Stimulated activated CD4-positive, alpha-beta T cell treated with anti-CD3 and anti-CD28 coated beads, Interleukin-15, amount 100 ng/mL, for 24 hours (primary cell): ENCODE measurements at regions not wholly inside any gene's neighbourhood (a gene's known extent, or its start where the extent isn't known, plus 50 kb on each side); places are given as distances from the start of the nearest gene placed in this dataset.

Source experiments
- DNase-seq: peaks from one replicate; pipeline ENCODE4 v3.0.0-alpha.2; 2020

DNA sequence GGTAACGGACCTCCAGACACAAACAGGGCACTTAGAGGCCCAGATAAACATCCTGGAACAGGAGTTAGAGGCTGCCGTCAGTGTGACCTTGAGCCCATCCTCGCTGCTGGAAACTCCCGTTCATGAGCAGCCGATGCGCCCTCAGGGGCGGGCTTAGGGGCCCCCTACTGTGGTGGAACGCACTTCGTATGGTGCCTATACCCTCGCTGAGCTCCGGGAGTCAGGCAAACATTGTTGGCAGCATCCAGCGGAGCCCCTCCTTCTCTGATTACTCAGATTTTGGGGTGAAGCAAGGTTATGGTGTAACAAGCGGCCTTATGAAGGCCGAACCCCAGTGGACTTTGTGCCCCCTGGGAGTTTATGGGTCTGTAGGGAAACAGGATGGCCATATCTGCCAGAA, 205.3 kb upstream of the SYT4 start:
- no peak for DNase-seq

DNA sequence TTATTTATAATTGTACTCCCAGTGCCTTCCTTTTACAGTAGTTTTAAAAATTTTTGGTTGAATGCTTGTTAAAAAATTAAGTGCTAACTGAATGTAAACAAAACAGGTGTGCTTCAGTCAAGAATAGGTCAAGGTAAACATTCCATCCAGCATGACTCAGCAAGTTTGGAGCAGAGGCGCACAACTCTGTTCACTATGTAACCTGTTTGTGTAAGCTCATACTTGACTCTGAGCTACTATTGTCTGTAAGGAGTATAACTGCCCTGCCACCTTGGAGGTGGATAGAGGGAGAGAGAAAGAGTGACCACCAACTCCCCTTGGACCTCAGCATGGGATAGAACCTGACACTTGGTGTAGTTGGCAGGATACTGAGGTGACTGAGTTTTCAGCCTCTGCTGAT, 207.4 kb upstream of the SYT4 start:
- DNase-seq = no peak

DNA sequence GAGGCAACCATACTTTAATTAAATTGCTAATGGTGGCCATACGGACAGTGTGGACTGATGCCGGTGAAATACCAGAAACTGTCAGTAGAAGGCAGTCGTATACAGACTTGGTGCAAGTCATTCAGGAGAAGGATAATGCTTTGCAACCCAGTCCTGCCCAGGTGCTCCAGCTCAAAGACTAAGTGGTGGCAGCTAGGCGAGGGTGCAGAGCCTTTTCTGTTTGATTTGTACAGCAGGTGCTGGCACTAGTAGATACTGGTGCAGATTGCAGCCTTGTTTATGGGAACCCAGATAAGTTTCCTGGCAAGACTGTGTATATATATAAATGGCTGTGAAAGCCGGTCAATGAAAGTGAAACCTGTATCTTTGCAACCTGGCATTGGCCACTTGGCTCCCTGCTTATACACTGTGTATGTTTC, 208.3 kb upstream of the SYT4 start:
- no peak for DNase-seq

DNA sequence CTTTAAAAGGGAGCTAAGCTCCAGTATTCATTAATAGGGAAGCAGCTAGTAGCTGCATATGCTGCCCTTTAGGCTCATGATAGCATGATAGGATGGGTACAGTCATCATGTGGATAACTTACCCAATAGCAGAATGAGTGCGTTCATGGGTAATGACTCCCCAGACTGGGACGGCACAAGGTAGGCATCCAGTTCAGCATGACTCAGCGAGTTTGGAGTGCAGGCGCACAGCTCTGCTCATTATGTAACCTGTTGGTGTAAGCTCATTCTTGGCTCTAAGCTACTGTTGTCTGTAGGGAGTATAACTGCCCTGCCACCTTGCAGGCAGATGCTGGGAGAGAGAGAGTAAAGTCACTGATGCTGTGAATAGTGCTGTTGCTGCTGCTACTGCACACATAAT, 209.2 kb upstream of the SYT4 start:
- DNase-seq = peak; percentile 2

DNA sequence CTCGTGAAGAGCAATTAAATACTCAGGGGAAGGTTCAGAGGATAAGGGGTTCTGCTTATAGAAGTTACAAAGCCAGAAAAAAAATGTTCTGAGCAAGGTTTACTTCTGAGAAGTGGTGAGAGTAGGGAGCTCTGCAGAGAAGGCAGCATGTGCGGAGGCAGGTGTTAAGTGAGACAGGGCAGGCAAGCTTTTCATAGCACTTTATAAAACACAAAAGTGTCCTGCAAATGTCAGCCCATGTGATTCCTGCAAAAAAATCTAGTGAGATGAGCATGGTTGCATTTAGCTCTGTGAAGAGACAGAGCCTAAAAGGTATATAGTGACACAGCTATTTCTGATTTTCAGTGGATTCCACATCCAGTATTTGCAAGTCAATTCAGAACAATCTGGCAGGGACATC, 223.8 kb upstream of the SYT4 start:
- DNase-seq = no peak

DNA sequence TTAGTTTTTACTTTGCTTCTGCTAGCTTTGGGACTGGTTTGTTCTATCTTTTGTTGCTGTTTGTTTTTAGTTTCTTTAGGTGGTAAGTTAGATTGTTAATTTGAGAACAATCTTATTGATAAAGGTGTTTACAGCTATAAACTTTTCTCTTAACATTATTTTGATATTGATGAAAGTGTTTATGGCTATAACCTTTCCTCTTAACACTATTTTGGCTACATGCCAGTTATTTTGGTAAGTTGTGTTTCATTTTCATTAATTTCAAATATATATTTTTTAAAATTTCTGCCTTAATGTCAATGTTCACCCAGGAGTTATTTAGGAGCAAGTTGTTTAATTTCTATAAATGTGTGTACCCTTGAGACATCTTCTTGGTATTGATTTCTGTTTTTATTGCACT, 229.6 kb upstream of the SYT4 start:
- no peak for DNase-seq

DNA sequence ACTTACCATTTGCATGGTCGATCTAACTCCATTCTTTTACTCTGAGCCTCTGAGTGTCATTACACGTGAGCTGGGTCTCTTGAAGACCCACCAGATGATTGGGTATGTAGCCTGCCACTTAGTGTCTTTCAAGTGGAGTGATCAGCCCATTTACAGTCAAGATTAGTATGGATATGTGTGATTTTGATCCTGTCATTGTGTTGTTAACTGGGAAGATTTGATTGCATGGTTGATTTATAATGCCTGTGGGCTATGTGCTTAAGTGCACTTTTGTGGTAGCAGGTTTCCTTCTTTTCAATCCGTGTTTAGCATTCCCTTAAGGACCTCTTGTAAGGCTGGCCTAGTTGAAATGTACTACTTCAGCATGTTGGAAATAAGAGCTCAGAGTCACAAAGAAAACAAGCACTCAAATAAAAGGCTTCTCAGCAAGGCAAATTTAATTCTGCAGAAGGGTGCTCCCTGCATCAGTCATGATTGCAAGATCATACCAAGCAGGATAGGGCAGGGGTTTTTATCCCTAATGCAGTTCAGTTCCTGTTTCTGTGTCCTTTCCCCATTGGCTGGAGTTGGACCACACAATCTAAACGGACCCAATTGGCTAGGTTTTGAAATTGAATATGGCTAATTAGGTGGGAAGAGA, 230.7 kb upstream of the SYT4 start:
- no peak for DNase-seq

DNA sequence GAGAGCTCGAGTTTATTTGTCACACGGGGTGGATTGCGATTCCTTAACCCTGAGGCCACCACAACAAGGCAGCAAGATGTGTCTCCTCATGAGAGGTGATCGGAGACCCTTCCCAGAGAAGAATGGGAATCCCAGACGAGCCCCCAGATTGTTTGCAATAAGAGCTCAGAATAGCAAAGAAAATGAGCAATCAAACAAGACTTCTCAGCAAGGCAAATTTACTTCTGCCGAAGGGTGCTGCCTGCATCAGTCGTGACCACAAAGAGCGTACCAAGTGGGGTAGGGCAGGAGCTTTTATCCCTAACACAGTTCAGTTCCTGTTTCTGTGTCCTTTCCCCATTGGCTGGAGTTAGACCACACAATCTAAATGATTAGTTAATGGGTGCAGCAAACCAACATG, 237.5 kb upstream of the SYT4 start:
- no peak for DNase-seq

DNA sequence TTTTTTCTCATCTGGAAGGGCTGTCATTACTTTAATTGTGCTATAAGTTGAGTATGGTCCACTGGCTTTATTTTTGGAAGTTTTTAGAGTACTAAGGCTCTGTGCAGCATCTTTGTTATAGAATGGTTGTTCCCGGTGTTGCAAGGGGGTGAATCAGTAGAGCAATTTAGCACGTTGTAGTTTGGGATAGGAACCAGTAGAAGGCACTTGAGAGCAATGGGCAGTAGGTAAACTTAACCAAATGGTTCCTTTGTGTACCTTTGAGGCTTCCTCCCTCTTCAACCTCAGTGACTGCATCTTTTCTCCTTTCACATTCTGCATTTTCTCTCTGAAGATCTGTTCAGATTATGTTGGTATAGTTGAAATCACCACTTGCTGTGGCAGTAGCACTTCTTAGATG, 238.2 kb upstream of the SYT4 start:
- no peak for DNase-seq

DNA sequence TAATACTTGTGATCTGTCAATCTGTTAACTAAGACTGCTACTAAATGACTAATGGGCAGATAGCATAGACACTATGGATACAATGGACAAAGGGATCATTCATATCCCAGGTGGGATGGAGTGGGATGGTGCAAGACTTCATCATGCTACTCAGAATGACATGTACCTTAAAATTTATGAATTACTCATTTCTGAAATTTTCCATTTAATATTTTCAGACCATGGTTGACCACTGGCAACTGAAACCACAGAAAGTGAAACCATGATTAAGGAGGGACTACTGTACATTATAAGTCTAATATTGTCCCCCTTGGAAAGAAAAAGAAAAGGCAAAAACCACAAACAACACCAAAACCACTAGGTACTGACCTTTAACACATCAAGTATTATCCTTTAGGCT, 247.0 kb upstream of the SYT4 start:
- DNase-seq = no peak

DNA sequence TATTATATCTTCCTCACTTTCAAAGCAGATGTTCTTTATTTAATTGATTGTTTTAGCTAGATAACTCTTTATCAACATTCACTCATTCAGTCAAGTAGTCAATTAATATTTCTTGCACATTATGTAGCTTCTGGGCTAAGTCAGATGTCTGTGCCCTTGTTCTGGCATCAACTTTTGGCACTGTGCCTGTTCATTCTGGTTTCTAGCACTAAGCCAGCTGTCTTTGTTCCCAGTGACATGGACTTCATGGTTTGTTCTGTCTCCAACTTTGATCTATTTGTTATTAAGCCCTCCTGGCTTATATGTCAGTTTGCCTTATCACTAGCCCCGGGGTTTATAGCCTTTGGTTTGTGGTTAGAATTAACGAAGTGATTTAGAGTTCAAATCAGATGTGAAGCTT, 247.9 kb upstream of the SYT4 start:
- DNase-seq = no peak

DNA sequence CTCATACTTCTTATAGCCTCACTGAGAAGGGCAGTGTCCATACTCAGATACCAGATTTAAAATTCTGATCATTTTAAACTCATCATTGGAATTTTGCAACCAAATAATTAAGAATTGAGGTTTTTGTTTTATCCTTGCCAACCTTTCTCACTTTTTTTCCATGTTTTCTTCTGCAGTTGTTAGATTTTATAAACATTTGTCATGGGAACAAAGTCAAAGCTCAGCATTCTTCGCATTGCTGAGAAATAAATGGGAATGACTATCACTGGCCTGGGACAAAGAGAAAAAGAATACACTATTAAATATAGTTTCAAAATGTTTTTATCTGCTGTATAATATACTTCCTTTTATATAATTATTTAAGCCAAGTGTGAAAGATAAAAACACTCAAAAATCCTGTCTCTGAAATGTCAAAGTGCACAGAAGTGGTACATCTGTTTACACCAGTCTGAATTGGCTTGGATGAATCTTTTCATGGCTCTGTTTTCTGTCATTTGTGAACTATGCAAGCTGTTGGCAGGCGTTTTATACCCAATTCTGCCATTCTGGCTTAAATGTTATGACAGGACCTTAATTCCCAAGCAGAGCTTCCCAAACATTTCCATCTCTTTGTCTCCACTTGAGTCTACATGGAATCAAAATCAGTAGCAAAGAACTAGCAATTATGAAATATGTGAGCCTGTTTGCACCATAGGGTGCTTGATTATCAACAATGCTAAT, 249.3 kb upstream of the SYT4 start:
- DNase-seq = no peak

DNA sequence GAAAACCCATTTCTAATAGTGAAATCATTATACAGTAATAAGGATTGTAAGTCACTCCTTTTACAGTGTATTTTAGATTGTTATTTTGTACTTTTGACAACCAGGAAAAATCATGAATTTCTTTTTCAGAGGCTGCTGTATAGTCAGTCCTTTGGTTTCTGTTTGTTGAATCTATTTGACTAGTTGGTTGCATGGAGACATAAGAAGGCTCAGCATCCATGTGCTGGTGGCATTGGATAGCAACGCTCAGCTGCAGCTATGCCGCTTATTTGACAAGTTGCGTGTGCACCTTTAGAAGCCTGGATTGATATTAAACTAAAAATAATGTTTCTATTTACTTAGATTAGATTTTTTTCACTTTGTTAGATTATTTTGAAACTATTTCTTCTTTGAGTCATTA, 254.1 kb upstream of the SYT4 start:
- DNase-seq = no peak

DNA sequence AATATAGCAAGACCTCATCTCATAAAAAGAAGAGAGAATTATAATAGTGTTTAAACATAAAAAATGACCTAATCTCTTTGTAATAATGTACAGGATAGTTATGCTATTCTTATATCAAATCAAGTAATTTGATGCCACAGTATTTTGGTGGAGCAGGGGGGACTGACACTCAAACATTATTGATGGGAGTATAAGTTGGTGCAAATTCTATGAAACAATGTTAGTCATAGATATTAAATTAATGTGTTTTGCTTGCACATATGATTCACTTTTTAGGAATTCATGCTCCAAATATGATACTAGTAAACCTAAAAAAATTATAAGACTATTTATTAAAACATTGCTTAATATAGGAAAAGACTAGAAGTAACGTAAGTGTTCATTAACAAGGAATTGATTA, 256.1 kb upstream of the SYT4 start:
- DNase-seq = no peak

DNA sequence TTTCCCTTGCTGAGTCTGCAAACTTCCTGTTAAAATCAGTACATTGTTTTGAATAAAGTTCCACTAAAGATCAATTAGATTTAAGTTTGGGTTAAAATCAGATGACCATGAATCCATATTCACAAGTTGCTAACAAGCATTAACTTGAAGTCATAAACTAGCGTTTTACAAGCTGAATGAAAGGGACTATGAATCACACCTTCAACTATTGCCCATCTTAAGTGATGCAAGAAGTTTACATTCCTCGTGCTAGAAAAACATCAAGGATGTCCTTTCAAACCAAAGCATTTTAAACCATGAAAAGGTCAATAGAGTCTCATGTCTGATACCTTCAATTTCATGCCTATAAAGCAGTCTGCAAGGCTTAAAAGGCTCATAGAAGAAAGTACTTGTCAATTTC, 257.2 kb upstream of the SYT4 start:
- no peak for DNase-seq

DNA sequence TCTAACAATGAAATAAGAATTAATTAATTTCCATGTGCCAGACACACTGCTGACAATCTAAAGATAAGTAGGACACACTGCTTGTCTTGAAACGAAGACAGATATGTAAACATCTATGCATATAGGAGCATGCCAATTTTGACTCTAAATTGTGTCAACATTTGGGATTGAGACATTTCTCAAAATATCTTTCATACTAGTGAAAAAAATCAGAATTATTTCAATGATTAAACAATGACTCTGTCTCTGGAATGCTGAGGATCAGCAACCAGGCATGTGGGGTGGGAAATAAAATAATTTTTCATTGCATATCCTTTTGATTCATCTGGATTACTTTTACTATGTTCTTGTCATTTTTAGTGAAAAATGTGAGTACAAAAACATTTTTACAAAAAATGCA, 262.6 kb upstream of the SYT4 start:
- DNase-seq = no peak

DNA sequence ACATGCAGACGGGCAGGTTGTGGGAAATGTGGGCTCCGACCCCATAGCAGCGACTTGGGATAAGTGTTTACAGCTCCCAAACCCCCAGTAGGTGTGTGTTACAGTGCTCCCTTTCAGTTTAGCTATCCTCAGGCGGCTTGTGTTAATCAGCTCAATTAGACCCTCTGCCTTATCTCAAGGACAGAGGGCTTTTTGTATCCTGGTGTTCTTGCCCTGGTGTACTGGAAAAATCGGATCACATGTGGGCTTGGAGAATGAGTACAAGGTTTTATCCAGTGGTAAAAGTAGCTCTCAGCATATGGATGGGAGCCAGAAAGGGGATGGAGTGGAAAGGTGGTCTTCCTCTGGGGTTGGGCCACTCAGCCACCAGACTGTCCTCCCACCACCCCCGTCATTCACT, 264.7 kb upstream of the SYT4 start:
- DNase-seq = no peak

DNA sequence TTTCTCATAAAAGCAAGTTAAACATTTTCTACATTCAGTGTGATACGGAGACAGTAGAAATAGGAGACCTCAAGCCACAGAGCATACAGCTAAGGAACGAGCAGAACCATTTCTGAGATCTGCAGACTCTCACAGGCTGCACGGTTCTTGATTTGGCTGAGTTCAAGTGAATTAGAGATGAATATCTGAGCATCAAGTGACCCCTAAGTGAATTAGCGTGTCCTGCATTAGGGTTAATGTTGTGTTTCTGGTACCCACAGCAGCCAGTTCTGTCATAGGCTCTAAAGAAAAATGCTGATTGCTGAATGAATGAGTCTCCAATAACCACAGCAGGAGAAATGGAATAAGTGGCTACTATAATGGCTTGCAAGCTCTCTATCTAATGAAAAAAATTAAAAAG, 265.9 kb upstream of the SYT4 start:
- DNase-seq = no peak

DNA sequence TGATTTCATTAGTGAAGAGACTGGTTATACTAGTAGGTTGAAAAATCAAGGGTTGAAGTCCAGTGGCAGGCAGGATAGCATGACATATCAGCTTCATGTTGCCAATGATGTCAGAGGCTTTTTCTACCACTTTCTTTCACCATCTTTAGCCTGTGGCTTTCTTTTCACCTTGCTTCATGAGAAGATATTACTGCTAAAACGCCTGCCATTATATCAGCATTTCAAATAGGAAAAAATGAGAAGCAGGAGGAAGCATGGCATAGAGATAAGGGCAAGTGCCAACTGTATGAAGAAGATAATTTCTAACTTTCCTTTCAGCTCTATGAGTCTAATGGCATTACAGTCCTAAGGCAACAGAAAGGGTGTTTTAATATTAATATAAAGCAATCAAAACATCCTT, 270.2 kb upstream of the SYT4 start:
- DNase-seq = no peak

DNA sequence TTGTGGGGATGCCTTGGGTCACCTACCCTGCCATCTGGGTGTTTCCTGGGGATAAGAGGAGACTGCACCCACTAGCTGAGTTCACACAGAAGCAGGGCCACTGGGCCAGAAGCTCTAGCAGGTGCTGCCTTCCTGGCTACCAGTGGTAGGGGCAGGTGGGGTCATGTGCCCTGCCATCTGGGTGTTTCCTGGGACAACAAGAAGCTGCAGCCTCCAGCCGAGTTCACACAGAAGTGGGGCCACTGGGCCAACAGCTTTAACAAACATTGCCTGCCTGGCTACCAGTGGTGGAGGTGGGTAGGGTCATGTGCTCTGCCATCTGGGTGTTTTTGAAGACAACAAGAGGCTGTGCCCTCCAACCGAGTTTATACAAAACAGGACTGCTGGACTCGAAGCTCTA, 282.2 kb upstream of the SYT4 start:
- DNase-seq = no peak

DNA sequence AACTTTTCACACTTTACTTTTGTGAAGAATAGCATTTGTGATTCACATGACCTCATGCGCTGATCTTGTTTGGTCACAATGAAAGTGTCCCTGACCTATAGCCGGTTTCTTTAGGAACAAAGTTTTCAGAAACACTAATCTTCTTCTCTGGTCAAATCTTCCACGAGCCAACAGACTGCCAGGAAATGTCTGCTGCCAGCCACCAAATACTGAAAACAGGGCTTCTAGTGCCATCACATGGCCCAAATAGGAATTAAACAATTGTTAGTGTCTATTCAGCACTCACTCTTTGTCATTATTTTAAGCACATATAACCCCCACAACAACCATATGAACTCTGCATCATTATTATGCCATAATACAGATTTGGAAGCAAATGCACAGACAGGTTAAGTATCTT, 286.5 kb upstream of the SYT4 start:
- no peak for DNase-seq

DNA sequence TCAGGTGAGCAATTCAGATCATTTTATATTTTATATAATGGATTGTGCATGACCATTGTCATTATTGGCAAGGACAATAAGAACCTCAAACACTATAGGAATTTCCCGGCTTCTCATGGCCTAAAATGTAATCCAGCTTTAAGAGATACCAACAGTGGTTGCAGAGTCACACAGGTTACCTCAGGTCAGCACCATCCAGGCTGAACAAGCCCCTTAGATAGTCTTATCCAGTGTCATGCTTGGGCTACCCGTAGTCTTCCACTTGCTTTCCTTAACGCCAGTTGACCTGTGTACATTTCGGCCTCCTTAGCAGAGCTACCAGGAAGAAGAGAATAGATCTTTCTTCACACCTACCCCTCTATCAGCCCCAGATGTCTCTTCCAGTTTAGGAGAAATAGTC, 293.3 kb upstream of the SYT4 start:
- no peak for DNase-seq

DNA sequence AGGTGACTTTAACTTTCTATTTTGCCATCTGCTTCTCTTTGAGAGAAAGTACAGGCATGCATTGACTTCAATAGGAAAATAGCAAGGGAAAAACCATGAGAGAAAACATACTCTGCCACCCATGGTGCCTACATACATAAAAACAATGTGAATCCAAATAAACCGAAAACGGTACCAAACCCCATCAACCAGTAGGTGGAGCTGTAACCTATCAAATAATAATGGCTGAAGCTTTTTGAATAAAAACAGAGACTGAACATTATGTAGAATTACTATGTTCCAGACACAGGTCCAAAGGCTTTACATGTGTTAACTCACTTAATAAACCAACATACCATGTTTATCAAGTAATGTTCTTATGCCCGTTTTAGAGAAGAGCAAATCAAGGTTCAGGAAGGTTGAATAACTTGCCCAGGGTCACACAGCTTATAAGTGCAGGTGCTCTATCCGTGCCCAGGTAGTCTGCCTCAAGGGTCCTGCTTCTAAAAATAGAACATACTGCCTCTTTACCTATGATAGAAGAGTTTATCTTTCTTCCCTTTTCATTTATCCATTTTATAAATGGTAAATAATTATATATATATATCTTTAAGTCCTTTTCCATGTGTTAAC, 293.9 kb upstream of the SYT4 start:
- peak; percentile 5 for DNase-seq

DNA sequence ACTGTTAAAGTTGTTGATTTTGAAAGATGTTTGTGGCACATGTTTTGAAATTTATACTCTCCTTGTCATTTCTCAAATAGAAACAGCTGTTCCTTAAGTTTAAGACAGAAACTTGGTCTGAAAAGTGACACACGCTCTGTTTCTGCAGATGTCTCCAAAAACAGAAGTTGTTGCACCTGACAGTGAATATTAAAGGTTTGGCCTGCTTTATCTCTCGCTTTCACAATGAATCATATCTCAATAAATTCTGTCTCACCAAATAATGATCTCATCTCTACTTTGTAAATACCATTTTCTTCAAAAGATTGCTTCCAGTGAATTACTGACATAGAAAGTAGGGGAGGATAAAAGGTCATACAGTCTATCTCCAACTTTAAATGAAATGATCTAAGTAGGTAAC, 294.9 kb upstream of the SYT4 start:
- no peak for DNase-seq

DNA sequence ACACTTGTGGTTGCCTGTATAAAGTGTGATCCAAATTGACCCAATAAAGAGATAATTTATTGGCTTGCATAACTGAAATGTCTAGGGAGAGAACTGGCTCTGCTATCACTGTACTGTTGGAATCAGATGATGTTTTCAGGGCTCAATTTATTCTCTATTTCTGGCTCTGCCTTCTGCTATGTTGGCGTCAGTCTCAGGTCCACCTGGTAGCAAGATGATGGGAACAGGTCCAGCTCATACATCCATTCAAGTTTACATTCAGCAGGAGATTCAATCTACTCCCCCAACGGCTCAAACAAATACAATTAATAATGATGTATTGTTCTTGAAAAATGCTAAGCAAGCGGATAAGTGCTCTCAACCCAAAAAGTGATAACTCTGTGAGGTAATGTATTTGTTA, 297.7 kb upstream of the SYT4 start:
- DNase-seq = no peak
